ENCODE measurements at regions not wholly inside any gene's neighbourhood (a gene's known extent, or its start where the extent isn't known, plus 50 kb on each side); places are given as distances from the start of the nearest gene placed in this dataset.

GRCh38 chr5:9841516-9842170, 211.5 kb upstream of the TAS2R1 start:
- TF ChIP-seq CTCF (conservative IDR thresholded peaks at IDR 0.05) (no peak), ZFX (IDR thresholded peaks at IDR 0.05) (no peak)
